Peyer's patch (tissue), 4 donors: ENCODE measurements at regions not wholly inside any gene's neighbourhood (a gene's known extent, or its start where the extent isn't known, plus 50 kb on each side); places are given as distances from the start of the nearest gene placed in this dataset.

Source experiments
- CTCF ChIP-seq, 6 experiments: fragments of 450-650 bp in 4 of 6; fragments of 200-600 bp in 2 of 6; sonication (generic) in 1 of 6; IDR thresholded peaks; one replicate each; pipeline ENCODE4 v1.5.1; 2017 to 2019; ENCODE audit warnings: antibody characterized with exemption in 6 of 6, mild to moderate bottlenecking in 3 of 6, moderate library complexity in 1 of 6
- POLR2A ChIP-seq, 2 donors: fragments of 450-650 bp; IDR thresholded peaks; one replicate each; pipeline ENCODE4 v1.5.1; 2017; ENCODE audit warnings: antibody characterized with exemption in 2 of 2, mild to moderate bottlenecking in 2 of 2, moderate library complexity in 2 of 2

- TF ChIP-seq CTCF (IDR thresholded peaks at IDR 0.05) (no peak), POLR2A (IDR thresholded peaks at IDR 0.05) (no peak)
Observed at GRCh38 chr5:164532235-164532900, 1026.9 kb downstream of the MAT2B start.
